Stimulated activated naive CD4-positive, alpha-beta T cell treated with Interleukin-2 at 50 U/mL for 16 hours (primary cell): ENCODE measurements at regions not wholly inside any gene's neighbourhood (a gene's known extent, or its start where the extent isn't known, plus 50 kb on each side); places are given as distances from the start of the nearest gene placed in this dataset.

Source experiments
- DNase-seq: peaks from one replicate; lab custom pipeline; 2025; lab: John Stamatoyannopoulos, UW

- no peak for DNase-seq
Observed at GRCh38 chr13:104074326-104074725, 1008.1 kb upstream of the SLC10A2 start.

GRCh38 chr13:104071806-104072205 lies 1005.6 kb upstream of the SLC10A2 start:
- DNase-seq: no peak

DNA sequence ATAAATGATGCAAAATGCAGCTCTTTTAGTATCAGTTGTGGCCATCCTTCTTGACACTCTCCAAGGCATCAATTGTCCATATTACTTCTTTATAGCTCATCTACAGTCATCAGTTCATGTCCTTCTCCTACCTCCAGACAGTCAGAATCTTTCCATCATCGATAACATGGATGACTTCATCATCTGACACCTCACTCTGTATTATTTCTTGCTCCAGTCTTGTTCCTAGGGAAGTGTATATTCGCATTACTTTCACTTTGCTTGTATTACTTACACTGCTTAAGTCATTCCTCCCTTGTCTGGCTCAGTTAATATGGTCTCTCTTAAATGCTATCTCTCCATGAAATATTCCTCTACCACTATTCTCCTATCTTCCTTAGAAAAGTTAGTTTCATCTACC lies 999.1 kb upstream of the SLC10A2 start:
- DNase-seq: no peak

GRCh38 chr13:104057861-104058260 lies 991.6 kb upstream of the SLC10A2 start:
- no peak for DNase-seq

DNA sequence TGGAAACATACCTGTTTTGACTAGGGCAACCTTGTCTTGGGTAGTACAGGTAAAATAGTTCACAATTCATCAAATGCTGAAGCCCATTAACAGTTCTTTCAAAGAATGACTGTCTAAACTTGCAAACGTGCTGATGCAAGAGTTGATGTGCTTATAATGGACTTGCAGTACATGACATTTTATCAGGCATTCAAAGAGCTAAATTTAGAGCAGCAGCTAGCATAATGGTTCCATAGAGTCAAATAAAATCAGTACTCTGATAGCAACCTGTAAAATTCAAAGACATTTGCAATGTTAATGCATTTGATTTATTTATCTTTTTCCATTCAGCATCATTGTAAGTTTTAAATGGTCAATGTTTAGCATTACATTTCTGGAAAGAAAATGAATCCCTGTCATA lies 979.7 kb upstream of the SLC10A2 start:
- no peak for DNase-seq

- no peak for DNase-seq
Observed at GRCh38 chr13:104043184-104043583, 977.0 kb upstream of the SLC10A2 start.

- no peak for DNase-seq
Observed at GRCh38 chr13:104034891-104035290, 968.7 kb upstream of the SLC10A2 start.

DNA sequence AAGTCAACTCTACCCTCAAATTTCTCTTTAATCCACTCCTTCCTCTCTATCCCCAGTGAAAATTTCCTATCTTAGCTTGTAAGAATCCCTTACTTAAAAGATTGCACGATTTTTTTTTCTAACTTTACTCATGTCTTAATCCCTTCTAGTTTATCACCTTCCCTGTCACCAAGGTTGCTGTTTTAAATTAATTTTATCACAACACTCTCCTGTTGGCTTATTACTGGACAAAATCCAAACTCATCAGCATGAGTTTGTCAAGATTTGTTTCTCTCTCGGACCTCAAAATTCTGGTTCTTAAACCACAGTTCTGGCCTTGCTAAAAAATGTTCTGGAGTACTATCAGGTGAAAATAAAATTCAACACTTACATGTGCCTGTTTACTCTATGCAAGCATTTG lies 959.1 kb upstream of the SLC10A2 start:
- DNase-seq: no peak

DNA sequence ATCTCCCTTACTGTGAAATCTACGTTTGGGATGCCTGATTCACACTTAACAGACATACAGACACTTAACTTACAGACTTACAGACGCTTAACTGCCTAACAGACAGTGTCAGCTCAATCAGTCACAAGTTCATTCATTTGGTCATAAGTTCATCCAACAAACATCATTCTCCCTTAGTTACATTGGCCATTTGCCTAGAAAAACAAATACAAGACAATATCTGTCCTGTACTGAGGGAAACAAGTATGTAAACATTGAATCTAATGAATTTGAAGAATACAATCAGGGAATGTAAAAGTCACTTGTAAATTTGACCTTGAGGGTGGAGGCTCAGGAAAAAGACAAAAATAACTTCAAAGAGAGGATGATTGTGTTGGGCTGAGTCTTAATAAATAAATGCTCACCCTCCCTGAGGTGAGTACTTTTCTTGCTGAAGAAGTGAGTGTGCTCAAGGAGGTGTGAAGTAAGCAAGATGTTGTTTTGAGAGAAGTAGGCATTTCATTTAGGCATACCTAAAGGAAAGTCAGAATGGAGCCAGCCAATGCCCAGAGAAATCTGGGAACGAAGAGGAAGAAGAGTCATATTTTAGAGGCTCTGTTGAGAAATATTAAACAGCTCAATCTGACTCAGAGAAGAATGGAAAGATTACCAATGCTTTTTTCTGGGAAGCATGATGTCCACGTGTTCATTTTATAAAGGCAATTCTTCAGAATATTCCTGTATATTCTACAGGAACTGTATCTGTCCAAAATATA lies 958.4 kb upstream of the SLC10A2 start:
- DNase-seq: no peak

- DNase-seq: no peak
Observed at GRCh38 chr13:104021806-104022397, 955.7 kb upstream of the SLC10A2 start.

DNA sequence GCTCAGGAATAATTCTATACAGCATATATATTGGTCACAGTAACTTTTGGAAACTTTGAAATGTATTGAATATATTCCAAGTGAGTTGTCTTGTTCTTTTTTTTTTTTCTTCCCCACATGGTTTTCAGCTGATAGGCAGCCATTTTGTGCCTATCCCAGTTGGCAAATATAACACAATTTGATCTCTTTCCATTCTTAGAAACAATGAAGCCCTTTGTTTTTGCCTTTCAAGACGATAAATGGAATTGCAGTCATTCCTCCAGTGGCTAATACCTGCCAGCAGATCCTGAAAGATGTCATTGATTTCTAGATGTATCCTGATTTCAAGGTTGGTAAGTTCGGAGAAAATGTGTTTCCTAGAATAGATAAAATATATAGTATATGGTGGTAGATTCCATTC lies 951.1 kb upstream of the SLC10A2 start:
- no peak for DNase-seq

- no peak for DNase-seq
Observed at GRCh38 chr13:104015646-104016396, 949.6 kb upstream of the SLC10A2 start.

GRCh38 chr13:104014803-104015645 lies 948.8 kb upstream of the SLC10A2 start:
- DNase-seq: no peak

DNA sequence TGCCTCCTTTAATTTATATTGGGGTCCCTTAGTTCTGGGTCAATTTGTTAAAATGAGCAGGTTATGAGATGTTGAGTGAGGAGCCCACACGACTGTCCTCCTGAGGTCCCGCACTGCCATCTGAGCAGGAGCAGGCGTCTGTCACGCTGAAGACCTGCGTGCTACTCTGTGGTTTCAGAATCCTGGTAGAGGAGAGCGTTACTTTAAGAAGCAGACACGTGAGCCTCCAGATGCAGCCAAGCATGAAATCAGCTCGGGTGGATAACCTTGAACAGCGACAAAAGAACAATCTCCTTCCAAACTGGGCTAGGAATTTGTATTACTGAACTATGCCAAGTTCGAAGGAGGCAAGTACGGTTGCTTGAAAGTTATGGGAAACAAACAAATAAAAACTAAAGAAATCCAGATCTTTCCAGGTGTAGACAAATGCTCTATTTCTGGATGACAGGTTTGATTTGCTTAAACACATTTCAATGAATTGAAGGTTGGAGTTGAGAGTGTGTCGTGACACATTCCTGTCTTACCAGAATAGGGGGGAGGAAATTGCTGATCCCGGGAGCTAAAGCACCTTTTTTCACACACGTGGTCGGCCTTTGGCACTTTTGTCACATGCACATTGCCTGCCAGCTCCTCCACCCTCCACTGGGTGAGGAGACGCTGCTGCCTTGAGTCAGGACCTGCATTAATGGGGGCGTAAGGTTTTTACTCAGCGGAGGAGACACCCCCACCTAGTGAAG lies 945.5 kb upstream of the SLC10A2 start:
- DNase-seq: no peak

GRCh38 chr13:104008541-104009435 lies 942.6 kb upstream of the SLC10A2 start:
- no peak for DNase-seq

- DNase-seq: no peak
Observed at GRCh38 chr13:104008075-104008474, 941.9 kb upstream of the SLC10A2 start.

DNA sequence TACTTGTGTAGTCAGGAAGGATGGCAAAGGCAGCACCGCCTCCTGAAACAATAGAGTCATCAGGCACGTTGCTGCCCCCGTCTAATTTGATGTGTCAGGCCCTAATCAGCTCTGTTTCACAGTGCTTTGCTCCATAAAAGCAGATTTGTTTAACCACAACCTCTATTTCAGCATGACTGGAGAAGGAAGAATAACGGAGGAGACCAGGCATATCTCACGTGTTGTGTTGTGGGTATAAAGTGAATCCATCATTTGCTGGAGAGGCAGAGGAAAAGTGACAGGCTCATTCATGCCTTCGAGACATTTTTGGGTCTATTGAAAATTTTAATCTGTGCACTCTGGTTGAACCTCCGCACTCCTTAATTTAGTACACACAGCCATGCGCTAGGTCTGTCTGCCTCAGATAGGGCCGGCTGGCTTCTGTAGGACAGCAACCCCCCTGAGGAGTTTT lies 940.4 kb upstream of the SLC10A2 start:
- DNase-seq: no peak

DNA sequence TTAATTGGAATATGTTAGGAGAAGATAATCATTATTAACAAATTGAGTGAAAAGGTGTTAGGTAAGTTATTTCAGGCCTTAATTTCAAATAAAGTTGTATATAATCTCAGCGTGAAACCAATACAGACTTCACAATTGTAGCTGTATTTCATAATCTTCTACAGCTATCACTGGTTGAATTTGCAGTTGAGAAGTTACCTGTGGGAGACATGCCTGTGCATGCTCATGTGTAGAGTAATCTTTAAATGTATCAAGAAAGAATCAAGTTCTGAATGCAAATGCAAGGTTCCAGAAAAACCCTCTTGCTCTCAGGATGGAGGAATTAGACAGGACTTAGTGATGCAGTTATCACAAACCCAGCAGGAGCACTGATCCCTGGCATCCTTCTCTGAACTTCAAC lies 938.4 kb upstream of the SLC10A2 start:
- no peak for DNase-seq

DNA sequence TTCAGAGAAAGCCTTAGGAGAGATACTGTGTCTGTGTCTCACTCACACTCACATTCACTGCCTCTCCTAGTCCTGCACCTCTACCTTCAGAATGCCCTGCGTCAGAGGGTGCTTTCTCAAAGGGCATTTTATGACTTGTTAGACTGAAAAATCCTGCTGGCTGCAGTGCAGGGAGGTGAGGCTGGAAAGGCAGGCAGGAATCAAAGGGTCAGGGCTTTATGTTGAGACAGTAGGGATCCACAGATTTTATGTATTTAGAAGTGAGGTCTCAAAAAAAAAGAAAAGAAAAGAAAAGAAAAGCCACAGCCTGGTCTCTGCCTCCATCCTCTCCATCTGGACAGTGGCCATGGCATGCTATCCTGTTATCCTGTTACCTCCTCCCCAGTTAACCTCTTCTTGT lies 936.0 kb upstream of the SLC10A2 start:
- DNase-seq: no peak

- DNase-seq: no peak
Observed at GRCh38 chr13:104001766-104002165, 935.5 kb upstream of the SLC10A2 start.
